Caco-2 (cell line): ENCODE measurements at regions not wholly inside any gene's neighbourhood (a gene's known extent, or its start where the extent isn't known, plus 50 kb on each side); places are given as distances from the start of the nearest gene placed in this dataset.

Experiments
- BruUV-seq: library from RNA; stranded (reverse); fragments of 400-500 nt; replicated peaks from 2 replicates; lab custom pipeline; 2021; lab: Mats Ljungman, UMichigan
- CTCF ChIA-PET: fragments of 300-600 bp; sonication (Branson Sonifier 250); formaldehyde crosslinking; loops from one replicate; lab custom pipeline; 2022; ENCODE audit warnings: antibody characterized with exemption; lab: Charles Lee
- POLR2A ChIA-PET: fragments of 300-600 bp; sonication (Branson Sonifier 250); formaldehyde crosslinking; loops from one replicate; lab custom pipeline; 2022; ENCODE audit warnings: antibody characterized with exemption; lab: Charles Lee
- DNase-seq, 2 experiments: peaks; one replicate each; pipeline versions ENCODE4 v3.0.0 to v3.0.0-alpha.2; 2020 to 2022
- H3K27me3 ChIP-seq: replicated peaks from 2 replicates; pipeline ENCODE4 v1.6.0; 2011; ENCODE audit warnings: low read length; ENCODE audit not compliant: control insufficient read depth, insufficient read depth
- H3K36me3 ChIP-seq: 2 replicates; pipeline ENCODE4 v1.5.1; 2011; ENCODE audit warnings: low read length; ENCODE audit not compliant: control insufficient read depth, insufficient read depth
- H3K4me1 ChIP-seq: fragments of 250-450 bp; sonication (Bioruptor Pico); 2 replicates; pipeline ENCODE4 v1.5.1; 2020; ENCODE audit warnings: mild to moderate bottlenecking
- H3K4me3 ChIP-seq: 2 replicates; pipeline ENCODE4 v1.5.1; 2011; ENCODE audit warnings: low read depth, mild to moderate bottlenecking, control low read depth, low read length
- H3K9me3 ChIP-seq: fragments of 250-450 bp; sonication (Bioruptor Pico); 2 replicates; pipeline ENCODE4 v1.5.1; 2020; ENCODE audit warnings: mild to moderate bottlenecking, moderate library complexity
- H3K27ac Mint-ChIP-seq: one replicate; pipeline ENCODE4 v1.8.0; 2022; ENCODE audit warnings: mixed read lengths; ENCODE audit not compliant: unreplicated experiment
- H3K27me3 Mint-ChIP-seq: one replicate; pipeline ENCODE4 v1.8.0; 2022; ENCODE audit warnings: mixed read lengths; ENCODE audit not compliant: insufficient read depth, unreplicated experiment
- H3K36me3 Mint-ChIP-seq: one replicate; pipeline ENCODE4 v1.8.0; 2022; ENCODE audit warnings: mild to moderate bottlenecking, mixed read lengths; ENCODE audit not compliant: insufficient read depth, unreplicated experiment
- H3K4me1 Mint-ChIP-seq: one replicate; pipeline ENCODE4 v1.8.0; 2022; ENCODE audit warnings: low read depth, mixed read lengths; ENCODE audit not compliant: unreplicated experiment
- H3K4me3 Mint-ChIP-seq: one replicate; pipeline ENCODE4 v1.8.0; 2022; ENCODE audit warnings: mild to moderate bottlenecking, moderate library complexity, mixed read lengths; ENCODE audit not compliant: unreplicated experiment
- H3K9me3 Mint-ChIP-seq: one replicate; pipeline ENCODE4 v1.8.0; 2022; ENCODE audit warnings: mixed read lengths; ENCODE audit not compliant: unreplicated experiment
- intact Hi-C: fragments of 100-400 bp; cut with micrococcal nuclease; formaldehyde crosslinking; loops from one replicate; pipeline ENCODE4 v1.10.0; 2022; ENCODE audit not compliant: unreplicated experiment
- TF ChIP-seq, protein P1 (sequence below), 2 experiments: fragments of 200-600 bp in 1 of 2; IDR thresholded peaks; 1 replicate in 1 of 2; 2 replicates in 1 of 2; pipeline versions ENCODE4 v1.5.1 to v1.8.0; 2011 to 2022; ENCODE audit warnings: antibody characterized with exemption in 1 of 2, control low read depth in 1 of 2, inconsistent platforms in 1 of 2, low read depth in 1 of 2, low read length in 1 of 2, mild to moderate bottlenecking in 1 of 2, moderate library complexity in 1 of 2; ENCODE audit not compliant: insufficient read depth in 1 of 2, severe bottlenecking in 1 of 2, unreplicated experiment in 1 of 2

DNA sequence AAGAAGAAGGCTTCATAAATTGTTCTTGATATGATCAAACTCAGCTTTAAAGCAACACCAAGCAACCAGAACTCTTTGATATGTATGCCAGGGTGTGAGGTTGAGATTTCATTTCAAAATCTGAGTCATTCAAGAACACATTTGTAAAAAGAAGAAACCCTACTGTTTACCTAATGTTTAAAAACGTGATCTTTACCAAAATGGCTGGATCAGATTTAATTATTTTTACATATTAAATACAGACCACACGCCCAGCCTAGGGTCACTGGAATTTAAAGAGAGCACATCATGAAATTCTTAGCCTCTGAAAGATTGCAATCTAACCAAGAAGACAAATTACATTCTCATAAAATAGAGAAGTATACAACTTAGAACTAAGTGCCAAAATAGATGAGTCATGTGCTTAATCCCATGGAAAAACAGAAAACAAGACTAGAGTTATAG, 206.8 kb upstream of the SMLR1 start:
- Histone ChIP-seq H3K27me3 (no peaks in the 10 kb centered on the region), H3K36me3 (no peaks in the 10 kb centered on the region), H3K9me3 (no peaks in the 10 kb centered on the region), H3K4me3 (no peak overlapping the region), H3K4me1 (no peaks in the 10 kb centered on the region; the same call in 1 of the 2 replicates)
- no TSS peak for BruUV-seq
- H3K4me3 Mint-ChIP-seq = no peak overlapping the region
- H3K9me3 Mint-ChIP-seq = no peaks in the 10 kb centered on the region
- no peaks in the 10 kb centered on the region for H3K36me3 Mint-ChIP-seq
- POLR2A ChIA-PET = no interaction called here
- CTCF ChIA-PET = no interaction called here
- H3K4me1 Mint-ChIP-seq = no peaks in the 10 kb centered on the region
- TF ChIP-seq, protein P1, sequence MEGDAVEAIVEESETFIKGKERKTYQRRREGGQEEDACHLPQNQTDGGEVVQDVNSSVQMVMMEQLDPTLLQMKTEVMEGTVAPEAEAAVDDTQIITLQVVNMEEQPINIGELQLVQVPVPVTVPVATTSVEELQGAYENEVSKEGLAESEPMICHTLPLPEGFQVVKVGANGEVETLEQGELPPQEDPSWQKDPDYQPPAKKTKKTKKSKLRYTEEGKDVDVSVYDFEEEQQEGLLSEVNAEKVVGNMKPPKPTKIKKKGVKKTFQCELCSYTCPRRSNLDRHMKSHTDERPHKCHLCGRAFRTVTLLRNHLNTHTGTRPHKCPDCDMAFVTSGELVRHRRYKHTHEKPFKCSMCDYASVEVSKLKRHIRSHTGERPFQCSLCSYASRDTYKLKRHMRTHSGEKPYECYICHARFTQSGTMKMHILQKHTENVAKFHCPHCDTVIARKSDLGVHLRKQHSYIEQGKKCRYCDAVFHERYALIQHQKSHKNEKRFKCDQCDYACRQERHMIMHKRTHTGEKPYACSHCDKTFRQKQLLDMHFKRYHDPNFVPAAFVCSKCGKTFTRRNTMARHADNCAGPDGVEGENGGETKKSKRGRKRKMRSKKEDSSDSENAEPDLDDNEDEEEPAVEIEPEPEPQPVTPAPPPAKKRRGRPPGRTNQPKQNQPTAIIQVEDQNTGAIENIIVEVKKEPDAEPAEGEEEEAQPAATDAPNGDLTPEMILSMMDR (IDR thresholded peaks at IDR 0.05; ENCODE audit: insufficient read depth in 1 of 2, low read depth in 1 of 2, low read length in 1 of 2, severe bottlenecking in 1 of 2, unreplicated experiment in 1 of 2) = no peak
- no peaks in the 10 kb centered on the region for H3K27me3 Mint-ChIP-seq
- no peak overlapping the region for H3K27ac Mint-ChIP-seq
- intact Hi-C loops = no loop called here
- no peak for DNase-seq

DNA sequence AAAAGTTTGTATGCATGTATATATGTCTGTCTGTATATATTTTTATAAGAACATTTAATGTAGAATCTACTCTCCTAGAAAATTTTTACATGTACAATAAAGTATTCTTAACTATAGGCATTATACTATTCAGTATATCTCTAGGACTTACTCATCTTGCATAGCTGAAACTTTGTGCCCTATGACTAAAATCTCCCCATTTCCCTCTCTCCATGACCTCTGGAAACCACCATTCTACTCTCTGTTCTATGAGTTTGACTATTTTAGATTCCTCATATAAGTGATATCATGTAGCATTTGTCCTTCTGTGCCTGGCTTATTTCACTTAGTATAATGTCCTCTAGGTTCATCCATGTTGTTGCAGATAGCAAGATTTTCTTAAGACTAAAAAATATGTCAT, 205.1 kb upstream of the SMLR1 start:
- intact Hi-C loops = no loop called here
- H3K36me3 ChIP-seq = no peaks in the 10 kb centered on the region
- H3K4me3 Mint-ChIP-seq = no peak overlapping the region
- no peaks in the 10 kb centered on the region for H3K27me3 Mint-ChIP-seq
- H3K27ac Mint-ChIP-seq = no peak overlapping the region
- H3K4me1 ChIP-seq = no peaks in the 10 kb centered on the region; the same call in 1 of the 2 replicates
- DNase-seq = no peak
- H3K4me3 ChIP-seq = no peak overlapping the region
- TF ChIP-seq, protein P1 (IDR thresholded peaks at IDR 0.05; ENCODE audit: insufficient read depth in 1 of 2, low read depth in 1 of 2, low read length in 1 of 2, severe bottlenecking in 1 of 2, unreplicated experiment in 1 of 2) = no peak
- H3K4me1 Mint-ChIP-seq = no peaks in the 10 kb centered on the region
- H3K9me3 ChIP-seq = no peaks in the 10 kb centered on the region
- no peaks in the 10 kb centered on the region for H3K27me3 ChIP-seq
- POLR2A ChIA-PET = no interaction called here
- BruUV-seq = no TSS peak
- CTCF ChIA-PET = no interaction called here
- H3K36me3 Mint-ChIP-seq = no peaks in the 10 kb centered on the region
- H3K9me3 Mint-ChIP-seq = no peaks in the 10 kb centered on the region

DNA sequence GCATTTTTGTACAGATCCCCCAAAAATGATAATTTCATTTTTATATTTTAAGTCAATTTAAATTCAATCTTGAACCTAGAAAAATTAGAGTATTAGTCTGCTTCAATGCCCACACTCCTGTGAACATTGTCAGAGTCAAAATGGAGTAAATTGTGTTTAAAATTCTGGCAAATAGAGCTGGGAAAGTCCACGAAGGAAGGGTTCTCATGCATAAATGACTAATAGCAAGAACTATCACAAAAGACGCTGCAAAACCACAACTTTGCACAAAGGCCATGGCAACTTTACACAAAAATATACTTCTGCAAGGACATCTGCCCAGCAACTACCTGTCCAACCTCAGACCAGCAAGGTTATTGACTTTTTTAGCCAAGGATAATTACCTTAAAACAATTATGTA, 203.2 kb upstream of the SMLR1 start:
- Histone ChIP-seq H3K9me3 (no peaks in the 10 kb centered on the region), H3K4me1 (no peaks in the 10 kb centered on the region; the same call in 1 of the 2 replicates), H3K36me3 (no peaks in the 10 kb centered on the region), H3K4me3 (no peak overlapping the region), H3K27me3 (no peaks in the 10 kb centered on the region)
- CTCF ChIA-PET = no interaction called here
- Mint-ChIP-seq H3K4me1 (no peaks in the 10 kb centered on the region), H3K4me3 (no peak overlapping the region), H3K27me3 (no peaks in the 10 kb centered on the region), H3K27ac (no peak overlapping the region), H3K9me3 (no peaks in the 10 kb centered on the region), H3K36me3 (no peaks in the 10 kb centered on the region)
- POLR2A ChIA-PET = no interaction called here
- no peak for DNase-seq
- intact Hi-C loops = no loop called here
- TF ChIP-seq, protein P1 (IDR thresholded peaks at IDR 0.05; ENCODE audit: insufficient read depth in 1 of 2, low read depth in 1 of 2, low read length in 1 of 2, severe bottlenecking in 1 of 2, unreplicated experiment in 1 of 2) = no peak
- BruUV-seq = no TSS peak
